Upper lobe of left lung (tissue), 4 donors: ENCODE measurements at regions not wholly inside any gene's neighbourhood (a gene's known extent, or its start where the extent isn't known, plus 50 kb on each side); places are given as distances from the start of the nearest gene placed in this dataset.

Experiments used
- EP300 ChIP-seq, 4 donors: sonication (generic); formaldehyde crosslinking; IDR thresholded peaks; one replicate each; pipeline ENCODE4 v1.5.1; 2017; ENCODE audit warnings: antibody characterized with exemption in 4 of 4, control low read depth in 2 of 4
- POLR2A ChIP-seq, 4 donors: fragments of 450-650 bp; IDR thresholded peaks; one replicate each; pipeline ENCODE4 v1.5.1; 2016 to 2017; ENCODE audit warnings: antibody characterized with exemption in 4 of 4, mild to moderate bottlenecking in 2 of 4

DNA sequence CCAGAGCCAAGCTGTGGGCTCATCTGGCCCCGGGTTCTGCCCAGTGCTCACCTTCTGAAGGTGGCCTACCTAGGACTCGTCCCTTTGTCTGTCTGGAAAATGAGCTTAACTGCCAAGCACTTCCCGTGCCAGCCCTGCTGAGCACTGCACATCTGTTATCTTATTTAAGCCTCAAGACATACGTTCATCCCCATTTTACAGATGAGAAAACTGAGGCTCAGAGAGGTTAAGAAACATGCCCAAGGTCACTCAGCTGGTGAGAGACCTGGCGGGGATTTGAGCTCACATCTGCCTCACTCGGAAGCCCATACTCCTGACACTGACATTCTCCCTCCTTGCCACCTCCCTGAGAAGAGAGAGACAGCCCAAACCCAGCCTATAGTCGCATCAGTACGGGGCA is 226.2 kb downstream of the MN1 start:
- TF ChIP-seq EP300 (IDR thresholded peaks at IDR 0.05) = no peak
- TF ChIP-seq POLR2A (IDR thresholded peaks at IDR 0.05) = no peak
